ENCODE measurements at regions not wholly inside any gene's neighbourhood (a gene's known extent, or its start where the extent isn't known, plus 50 kb on each side); places are given as distances from the start of the nearest gene placed in this dataset.

GRCh38 chr3:24646790-24647189 lies 152.1 kb upstream of the THRB start:
- no peak for DNase-seq

DNA sequence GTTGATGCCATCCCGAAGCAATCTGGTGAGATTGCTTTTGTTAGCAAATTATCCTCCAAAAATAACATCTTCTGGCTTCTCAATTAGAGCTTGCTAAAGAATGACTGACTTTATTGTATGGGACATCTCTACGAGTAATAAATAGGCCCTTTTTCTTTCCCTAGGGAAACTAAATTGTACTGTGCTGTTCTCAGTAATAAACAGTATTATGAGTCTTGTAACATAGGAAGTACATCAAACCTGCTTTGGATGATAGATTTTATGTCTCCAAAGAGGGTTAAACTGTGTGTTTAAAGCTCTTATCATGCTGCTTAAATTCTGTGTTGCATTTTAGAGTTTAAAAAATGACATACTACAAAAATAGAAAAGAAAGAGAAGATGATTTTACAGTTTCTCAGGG lies 153.4 kb upstream of the THRB start:
- no peak for DNase-seq

DNA sequence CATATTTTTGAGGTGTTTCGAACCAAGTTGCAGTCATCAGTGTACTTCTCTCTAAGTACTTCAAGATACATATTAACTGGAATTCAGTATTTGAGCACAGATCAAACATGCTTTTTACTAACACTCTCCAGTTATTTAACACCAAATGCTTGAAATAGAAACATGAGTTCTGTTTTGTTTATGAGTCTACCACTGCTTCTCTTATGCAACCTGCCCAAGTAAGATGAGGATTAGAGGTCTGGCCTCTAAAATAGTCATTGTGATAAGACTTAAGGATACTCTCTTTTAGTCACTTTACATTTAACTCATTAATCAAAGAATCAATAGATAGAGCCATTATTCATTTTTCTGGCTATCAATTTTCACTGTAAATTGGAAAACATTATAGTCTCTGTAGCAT lies 156.2 kb upstream of the THRB start:
- DNase-seq, result no peak

DNA sequence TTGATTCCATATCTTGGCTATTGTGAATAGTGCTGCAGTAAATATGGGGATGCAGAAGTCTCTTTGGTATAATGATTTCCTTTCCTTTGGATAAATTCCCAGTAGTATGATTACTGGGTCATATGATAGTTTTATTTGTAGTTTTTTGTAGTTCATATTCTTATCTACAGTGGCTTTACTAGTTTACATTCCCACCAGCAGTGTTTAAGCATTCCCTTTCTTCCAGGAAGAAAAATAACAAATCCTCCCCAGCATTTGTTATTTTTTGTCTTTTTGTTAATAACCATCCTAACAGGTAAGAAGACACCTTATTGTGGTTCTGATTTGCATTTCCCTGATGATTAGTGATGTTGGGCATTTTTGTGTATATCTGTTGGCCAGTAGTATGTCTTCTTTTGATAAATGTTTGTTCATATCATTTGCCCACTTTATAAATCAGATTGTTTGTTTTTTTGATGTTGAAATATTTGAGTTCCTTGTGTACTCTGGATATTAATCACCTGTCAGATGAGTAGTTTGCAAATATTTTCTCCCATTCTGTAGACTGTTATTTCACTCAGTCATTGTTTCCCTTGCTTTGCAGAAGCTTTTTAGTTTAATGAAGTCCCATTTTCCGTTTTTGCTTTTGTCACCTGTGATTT lies 163.3 kb upstream of the THRB start:
- DNase-seq, result no peak

DNA sequence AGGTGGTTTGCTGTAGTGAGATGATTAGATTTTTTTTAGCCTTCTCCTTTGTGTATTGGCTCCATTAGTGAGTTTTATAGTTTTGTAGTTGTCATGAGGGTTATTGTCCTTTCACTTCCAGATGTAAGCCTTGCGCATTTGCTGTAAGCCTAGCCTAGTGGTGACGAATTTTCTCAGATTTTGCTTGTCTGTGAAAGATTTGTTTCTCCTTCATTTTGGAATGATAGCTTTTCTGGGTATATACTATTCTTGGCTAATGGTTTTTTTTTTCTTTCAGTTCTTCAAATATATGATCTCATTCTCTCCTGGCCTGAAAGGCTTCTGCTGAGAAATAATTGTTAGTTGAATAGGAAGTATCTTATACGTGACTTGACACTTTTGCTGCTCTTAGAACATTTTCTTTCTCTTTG lies 166.5 kb upstream of the THRB start:
- DNase-seq, result no peak

GRCh38 chr3:24662449-24663345 lies 168.0 kb upstream of the THRB start:
- no peak for DNase-seq

GRCh38 chr3:24663406-24663805 lies 168.8 kb upstream of the THRB start:
- no peak for DNase-seq

DNA sequence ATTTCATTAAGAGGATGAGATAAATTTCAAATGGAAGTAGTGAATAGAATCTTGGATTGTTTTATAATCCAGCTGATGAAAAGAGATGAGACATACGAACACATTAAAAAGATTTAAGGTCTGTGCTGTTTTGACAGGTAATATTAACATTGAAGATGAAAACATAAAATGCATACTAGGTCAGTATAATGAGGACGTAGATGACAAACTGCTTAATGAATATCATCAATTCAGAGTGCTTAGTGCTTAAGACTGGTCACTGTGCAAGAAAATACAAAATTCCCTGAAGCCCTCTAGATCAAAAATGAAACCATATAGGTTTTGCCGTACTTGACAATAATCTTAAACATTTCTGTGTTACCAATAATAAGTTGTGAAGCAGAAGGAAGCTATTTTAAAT lies 173.4 kb upstream of the THRB start:
- no peak for DNase-seq

GRCh38 chr3:24670871-24671270 lies 176.2 kb upstream of the THRB start:
- DNase-seq, result no peak

DNA sequence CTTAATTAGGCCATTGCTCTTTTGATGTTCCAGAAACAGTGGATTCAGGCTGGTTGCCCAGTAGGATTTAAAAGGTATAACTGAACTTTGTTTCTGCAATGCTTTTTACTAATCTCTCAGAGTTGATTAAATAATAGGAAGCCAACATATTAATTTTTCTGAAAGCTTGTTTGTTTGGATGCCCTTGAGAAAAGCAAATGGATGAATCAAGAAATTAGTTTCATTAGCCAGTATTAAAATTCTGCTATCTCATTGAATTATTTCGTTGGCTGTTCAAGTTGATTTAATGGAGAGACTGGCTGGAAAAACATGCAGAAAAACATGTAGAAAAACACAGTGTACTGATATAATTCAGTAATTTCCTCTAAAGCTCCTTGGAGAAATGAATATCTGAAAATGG lies 178.9 kb upstream of the THRB start:
- DNase-seq, result no peak

DNA sequence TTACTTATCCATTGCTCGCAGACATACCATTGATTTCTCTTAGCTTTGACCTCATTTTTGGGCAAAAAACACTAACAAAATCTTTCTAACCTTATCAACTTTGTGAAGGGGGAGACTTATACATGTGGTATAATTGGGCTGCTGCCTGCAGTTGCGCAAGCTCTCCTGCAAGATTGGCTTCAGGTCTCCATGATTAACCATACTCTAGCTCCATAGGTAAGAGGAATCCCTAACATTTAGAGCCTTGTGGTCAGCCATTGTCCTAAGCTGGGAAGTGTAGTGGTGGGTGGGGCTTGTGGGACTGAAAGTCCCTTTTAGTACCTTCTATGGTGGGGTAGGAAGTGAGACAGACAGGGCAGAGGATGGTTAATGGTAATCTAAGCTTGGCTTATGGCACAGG lies 179.6 kb upstream of the THRB start:
- no peak for DNase-seq

GRCh38 chr3:24678021-24678420 lies 183.4 kb upstream of the THRB start:
- no peak for DNase-seq

DNA sequence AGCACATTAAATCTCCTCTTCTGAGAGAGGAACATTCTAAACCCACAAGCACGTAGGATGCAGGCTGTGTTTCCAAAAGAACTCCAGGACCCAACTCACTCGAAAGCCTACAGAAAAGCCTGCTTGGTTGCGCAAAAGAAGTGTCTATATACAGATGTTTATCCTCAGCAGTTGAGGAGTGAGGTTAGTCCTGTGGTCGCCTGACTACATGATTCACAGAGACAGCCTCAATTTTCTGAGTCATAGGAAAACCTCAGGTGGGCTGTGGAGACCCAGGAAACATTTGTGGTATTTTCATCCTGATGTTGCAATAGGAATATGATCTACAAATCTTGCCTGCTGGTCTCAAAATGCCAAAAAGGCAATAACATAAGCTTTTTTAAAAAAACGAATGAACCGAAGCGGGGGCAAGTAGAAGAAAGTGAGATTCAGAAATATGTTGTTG lies 183.8 kb upstream of the THRB start:
- peak; percentile 66 for DNase-seq

- DNase-seq, result no peak
Observed at GRCh38 chr3:24679429-24679828, 184.8 kb upstream of the THRB start.

DNA sequence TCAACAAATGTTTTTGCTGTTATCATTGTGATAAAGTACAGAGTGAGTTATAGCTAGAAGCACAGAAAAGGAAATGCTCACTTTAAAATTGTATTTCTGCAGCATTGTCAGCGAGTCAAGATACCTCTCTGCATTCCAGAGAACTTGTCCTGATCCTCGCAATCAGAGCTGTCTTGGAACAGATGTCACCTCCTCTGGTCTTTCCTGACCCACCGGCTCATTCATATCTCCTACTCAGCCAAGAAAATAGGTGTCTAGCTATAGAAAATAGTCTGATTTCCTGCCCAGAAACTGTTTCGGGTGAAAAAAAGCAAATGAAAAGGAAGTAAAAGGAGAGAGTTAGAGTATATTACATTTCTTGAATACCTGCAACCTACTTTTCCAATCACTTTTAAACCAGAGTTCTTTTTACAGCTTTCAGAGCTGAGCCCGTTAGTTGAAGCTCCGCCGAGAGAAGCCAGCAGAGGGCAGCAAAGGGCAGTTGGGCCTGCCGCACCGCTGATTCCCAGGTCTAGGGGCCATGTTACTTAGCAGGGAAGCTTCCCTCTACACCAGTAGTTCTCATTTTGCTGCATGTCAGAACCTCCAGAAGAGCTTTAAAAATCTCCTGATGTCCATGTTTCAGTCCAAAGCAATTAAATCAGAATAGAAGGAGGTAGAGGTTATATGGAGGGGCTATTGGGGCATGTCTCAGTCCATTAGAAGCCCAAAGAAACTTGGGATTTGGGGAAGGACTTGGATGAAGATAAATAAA lies 185.7 kb upstream of the THRB start:
- DNase-seq, result peak; percentile 28

GRCh38 chr3:24682141-24682547 lies 187.5 kb upstream of the THRB start:
- no peak for DNase-seq

DNA sequence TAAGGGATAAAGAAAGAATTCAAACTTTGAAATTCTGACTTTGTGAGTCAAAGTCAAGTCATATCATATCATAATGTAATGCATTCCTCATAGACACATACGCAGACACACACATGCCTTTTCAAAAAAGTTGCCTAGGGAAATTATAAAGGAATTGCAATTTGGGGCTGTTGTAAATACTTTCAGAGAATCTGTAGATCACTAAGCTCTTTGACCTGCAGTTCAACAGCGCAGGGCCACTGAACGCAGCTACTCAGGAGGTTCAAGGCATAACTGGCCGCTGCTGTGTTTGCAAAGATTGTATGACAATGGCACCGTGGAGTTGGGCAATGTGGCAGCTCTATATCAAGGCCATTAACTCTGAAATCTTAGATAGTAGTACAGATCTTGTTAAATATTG lies 188.4 kb upstream of the THRB start:
- DNase-seq, result no peak

DNA sequence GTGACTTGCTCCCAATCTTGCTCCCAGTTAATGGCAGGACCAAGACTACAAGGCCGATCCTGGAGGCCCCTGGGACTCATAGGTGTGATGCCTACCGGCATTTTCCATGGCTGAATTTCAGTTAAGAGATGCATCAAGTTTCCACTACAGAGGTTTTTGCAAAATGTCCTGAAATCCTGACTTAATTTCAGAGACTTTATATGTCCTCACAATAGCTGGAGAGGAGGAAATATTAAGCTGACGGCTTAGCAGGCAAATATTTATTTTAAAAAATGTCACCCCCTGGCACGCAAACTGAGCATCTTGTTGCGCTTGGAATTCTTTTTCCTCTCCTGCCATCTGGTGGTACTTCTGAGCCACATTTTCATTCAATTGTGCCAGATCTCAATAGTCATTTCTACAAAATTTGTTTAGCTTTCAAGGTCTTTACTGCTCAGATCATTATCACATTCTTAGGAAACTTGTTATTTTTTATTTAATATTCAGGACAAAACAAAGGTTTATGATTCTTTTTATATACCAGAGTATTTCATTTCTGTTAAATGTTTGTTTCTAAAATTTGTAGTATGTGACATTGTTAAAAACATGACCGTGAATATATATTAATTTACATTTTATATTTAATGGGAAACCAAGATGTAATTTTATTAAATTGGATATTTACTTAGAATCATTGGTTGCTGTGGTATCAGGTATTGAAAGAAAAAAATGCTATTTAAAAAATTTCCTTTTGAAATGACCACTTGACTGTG lies 189.2 kb upstream of the THRB start:
- DNase-seq, result peak; percentile 74

GRCh38 chr3:24684506-24685023 lies 189.9 kb upstream of the THRB start:
- DNase-seq, result no peak

- DNase-seq, result peak; percentile 41
Observed at GRCh38 chr3:24686808-24687207, 192.2 kb upstream of the THRB start.

DNA sequence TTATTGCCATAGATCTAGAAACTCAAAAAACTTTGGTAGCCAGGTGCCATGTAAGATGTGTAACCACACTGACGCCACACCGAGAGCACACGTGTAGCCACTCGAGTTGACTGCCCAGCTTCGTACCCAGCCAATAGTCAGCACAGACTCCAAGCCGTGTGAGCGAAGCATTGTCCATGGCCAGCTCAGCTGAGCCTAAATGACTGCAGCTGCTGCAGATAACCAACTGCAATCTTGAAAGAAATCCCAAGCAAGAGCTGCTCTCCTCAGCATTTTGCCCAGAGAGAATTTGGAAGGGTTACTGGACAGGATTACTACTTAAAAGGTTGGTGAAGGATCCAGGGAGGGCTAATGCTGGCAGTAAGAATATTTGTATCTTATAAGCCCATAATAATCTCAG lies 193.0 kb upstream of the THRB start:
- DNase-seq, result no peak

DNA sequence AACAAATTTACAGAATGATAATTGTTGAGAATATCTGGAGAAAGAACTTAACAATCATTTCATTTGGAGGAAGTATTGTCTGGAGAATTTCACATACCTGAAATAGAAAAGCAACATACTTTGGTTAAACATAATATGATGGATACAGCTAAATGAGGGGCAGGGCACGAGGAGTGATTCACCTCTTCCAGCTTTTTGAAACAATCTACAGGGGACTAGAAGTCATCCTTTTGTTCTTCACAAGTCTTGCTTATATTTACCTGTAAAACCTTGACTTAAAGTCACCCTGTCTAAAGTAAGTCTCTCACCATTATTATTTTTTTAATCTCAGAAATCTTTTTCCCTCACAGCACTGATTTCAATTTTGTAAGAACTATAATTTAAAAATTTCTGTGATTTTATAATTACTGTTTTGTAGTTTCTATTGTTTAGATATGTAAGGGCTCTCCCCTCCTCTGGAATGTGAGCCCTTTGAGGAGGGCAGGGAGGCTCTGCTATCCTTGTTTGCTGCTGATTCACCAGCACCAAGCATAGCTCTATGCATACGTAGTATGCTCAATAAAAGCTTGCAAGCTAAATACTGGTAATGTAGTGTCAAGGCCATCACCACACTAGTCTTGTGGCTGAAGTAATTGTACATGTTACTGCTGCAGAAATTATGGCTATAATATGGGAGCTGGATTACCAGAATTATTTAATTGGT lies 193.9 kb upstream of the THRB start:
- peak; percentile 74 for DNase-seq
